A549 (cell line): ENCODE measurements at regions not wholly inside any gene's neighbourhood (a gene's known extent, or its start where the extent isn't known, plus 50 kb on each side); places are given as distances from the start of the nearest gene placed in this dataset.

ENCODE experiments used
- CHD2 ChIP-seq: fragments of 150-350 bp; IDR thresholded peaks from 2 replicates; pipeline ENCODE4 v1.6.1; 2014; ENCODE audit warnings: low read length; ENCODE audit not compliant: partially characterized antibody
- EP300 ChIP-seq, 2 experiments: fragments of >200 bp; sonication (Bioruptor Twin); formaldehyde crosslinking; IDR thresholded peaks; 2 replicates in 1 of 2; 3 replicates in 1 of 2; pipeline ENCODE4 v1.6.1; 2016 to 2017
- KDM5A ChIP-seq: fragments of 200-600 bp; sonication (generic); IDR thresholded peaks from 2 replicates; pipeline ENCODE4 v1.6.1; 2016; ENCODE audit warnings: antibody characterized with exemption, mild to moderate bottlenecking
- POLR2A ChIP-seq: IDR thresholded peaks from 2 replicates; pipeline ENCODE4 v1.6.1; 2012; ENCODE audit warnings: mild to moderate bottlenecking, low read length
- TF ChIP-seq, protein P1 (sequence below): IDR thresholded peaks from 2 replicates; pipeline ENCODE4 v1.6.1; 2012; ENCODE audit warnings: low read depth, borderline replicate concordance
- TF ChIP-seq, protein P2 (sequence below): fragments of >200 bp; sonication (Bioruptor Twin); formaldehyde crosslinking; IDR thresholded peaks from 3 replicates; pipeline ENCODE4 v1.5.1; 2016

DNA sequence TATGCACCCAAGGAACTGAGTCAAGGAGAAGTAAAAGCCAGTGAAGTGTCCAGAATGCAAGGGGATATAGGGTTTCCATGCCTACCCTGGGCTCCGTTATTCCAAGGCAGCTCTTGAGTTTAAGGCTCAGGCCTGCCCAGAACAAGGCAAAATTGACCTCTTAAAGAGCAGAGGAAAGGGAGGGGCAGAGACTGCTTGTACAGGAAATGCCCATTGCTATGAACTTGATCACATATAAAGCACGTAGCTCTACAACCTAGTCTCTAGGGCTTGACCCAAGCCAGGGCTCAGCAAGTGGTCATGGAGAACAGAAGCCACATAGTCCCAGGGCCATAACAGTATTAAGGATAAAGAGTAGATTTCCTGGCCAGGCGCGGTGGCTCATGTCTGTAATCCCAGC is 58.2 kb upstream of the MSN start:
- TF ChIP-seq KDM5A = no peak
- no peak for TF ChIP-seq CHD2
- TF ChIP-seq, protein P1, sequence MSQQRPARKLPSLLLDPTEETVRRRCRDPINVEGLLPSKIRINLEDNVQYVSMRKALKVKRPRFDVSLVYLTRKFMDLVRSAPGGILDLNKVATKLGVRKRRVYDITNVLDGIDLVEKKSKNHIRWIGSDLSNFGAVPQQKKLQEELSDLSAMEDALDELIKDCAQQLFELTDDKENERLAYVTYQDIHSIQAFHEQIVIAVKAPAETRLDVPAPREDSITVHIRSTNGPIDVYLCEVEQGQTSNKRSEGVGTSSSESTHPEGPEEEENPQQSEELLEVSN = no peak
- TF ChIP-seq POLR2A = no peak
- TF ChIP-seq, protein P2, sequence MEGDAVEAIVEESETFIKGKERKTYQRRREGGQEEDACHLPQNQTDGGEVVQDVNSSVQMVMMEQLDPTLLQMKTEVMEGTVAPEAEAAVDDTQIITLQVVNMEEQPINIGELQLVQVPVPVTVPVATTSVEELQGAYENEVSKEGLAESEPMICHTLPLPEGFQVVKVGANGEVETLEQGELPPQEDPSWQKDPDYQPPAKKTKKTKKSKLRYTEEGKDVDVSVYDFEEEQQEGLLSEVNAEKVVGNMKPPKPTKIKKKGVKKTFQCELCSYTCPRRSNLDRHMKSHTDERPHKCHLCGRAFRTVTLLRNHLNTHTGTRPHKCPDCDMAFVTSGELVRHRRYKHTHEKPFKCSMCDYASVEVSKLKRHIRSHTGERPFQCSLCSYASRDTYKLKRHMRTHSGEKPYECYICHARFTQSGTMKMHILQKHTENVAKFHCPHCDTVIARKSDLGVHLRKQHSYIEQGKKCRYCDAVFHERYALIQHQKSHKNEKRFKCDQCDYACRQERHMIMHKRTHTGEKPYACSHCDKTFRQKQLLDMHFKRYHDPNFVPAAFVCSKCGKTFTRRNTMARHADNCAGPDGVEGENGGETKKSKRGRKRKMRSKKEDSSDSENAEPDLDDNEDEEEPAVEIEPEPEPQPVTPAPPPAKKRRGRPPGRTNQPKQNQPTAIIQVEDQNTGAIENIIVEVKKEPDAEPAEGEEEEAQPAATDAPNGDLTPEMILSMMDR = no peak
- no peak for TF ChIP-seq EP300 (IDR thresholded peaks at IDR 0.05)
